Heart left ventricle (tissue), 13 donors: ENCODE measurements at regions not wholly inside any gene's neighbourhood (a gene's known extent, or its start where the extent isn't known, plus 50 kb on each side); places are given as distances from the start of the nearest gene placed in this dataset.

Experiments used
- POLR2A ChIP-seq, 2 donors: fragments of 450-650 bp; IDR thresholded peaks; one replicate each; pipeline ENCODE4 v1.6.1; 2017; ENCODE audit warnings: antibody characterized with exemption in 2 of 2, mild to moderate bottlenecking in 2 of 2, moderate library complexity in 2 of 2
- TF ChIP-seq, protein P1 (sequence below), 12 donors: fragments of 200-600 bp; sonication (generic) in 4 of 12; IDR thresholded peaks; one replicate each; pipeline versions ENCODE4 v1.5.0 to v1.8.0; 2018 to 2022; ENCODE audit warnings: antibody characterized with exemption in 12 of 12, mild to moderate bottlenecking in 5 of 12
- donor health status: ischemic (EF 13 %, LVEDD 7.1; RV severe dilation, severe dysfunction).
- donor health status: DM: no; HTN: yes; CAD: no.
- donor health status: DM: no; HTN: no; CAD: no.
- donor health status: ischemic (EF 25% LVEDD 6.9; RV normal size, moderate dysfunction).
- donor health status: ischemic (EF 25% LVEDD 5.7; RV mildly dilated, moderate dysfunction).
- donor health status: ischemic (EF 35%, LVEDD 5.7; RV mildly dilated, moderate dysfunction).
- donor health status: nonischemic (EF 11% LVEDD 7.7; RV severe dilation, severe dysfunction).
- donor health status: DM: yes; HTN: yes; CAD: no.
- donor health status: PGD.
- donor health status: ischemic (EF 29% LVEDD 5.4; RV normal size, mild dysfunction).
- donor health status: nonischemic (EF 23%, LVEDD 6.1; RV moderate dilation, normal function).

DNA sequence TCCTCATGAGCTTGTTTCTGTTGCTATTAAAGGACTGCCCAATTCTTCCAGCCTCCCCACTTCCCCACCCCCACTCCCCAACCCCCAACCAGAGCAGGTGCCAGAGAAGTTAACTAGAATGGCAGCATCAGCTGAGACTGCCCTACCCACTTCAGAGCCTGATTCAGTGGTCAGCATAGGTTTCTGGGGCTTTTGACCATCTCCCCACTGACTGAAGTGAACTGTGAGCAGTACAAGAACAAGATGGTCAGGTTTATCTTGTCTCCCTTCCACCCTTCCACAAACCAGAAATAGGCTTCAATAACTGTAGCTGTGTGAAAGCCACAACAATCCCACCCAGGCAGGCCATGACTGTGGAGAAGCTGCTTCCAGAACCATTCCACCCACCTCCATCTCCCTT lies 289.4 kb upstream of the SLC24A2 start:
- TF ChIP-seq, protein P1, sequence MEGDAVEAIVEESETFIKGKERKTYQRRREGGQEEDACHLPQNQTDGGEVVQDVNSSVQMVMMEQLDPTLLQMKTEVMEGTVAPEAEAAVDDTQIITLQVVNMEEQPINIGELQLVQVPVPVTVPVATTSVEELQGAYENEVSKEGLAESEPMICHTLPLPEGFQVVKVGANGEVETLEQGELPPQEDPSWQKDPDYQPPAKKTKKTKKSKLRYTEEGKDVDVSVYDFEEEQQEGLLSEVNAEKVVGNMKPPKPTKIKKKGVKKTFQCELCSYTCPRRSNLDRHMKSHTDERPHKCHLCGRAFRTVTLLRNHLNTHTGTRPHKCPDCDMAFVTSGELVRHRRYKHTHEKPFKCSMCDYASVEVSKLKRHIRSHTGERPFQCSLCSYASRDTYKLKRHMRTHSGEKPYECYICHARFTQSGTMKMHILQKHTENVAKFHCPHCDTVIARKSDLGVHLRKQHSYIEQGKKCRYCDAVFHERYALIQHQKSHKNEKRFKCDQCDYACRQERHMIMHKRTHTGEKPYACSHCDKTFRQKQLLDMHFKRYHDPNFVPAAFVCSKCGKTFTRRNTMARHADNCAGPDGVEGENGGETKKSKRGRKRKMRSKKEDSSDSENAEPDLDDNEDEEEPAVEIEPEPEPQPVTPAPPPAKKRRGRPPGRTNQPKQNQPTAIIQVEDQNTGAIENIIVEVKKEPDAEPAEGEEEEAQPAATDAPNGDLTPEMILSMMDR (IDR thresholded peaks at IDR 0.05): no peak
- TF ChIP-seq POLR2A (IDR thresholded peaks at IDR 0.05): no peak
